Amygdala (tissue), 56 donors: ENCODE measurements at regions not wholly inside any gene's neighbourhood (a gene's known extent, or its start where the extent isn't known, plus 50 kb on each side); places are given as distances from the start of the nearest gene placed in this dataset.

Source experiments
- DNase-seq, 56 donors: peaks; one replicate each; lab custom pipeline; 2025; lab: John Stamatoyannopoulos, UW

DNA sequence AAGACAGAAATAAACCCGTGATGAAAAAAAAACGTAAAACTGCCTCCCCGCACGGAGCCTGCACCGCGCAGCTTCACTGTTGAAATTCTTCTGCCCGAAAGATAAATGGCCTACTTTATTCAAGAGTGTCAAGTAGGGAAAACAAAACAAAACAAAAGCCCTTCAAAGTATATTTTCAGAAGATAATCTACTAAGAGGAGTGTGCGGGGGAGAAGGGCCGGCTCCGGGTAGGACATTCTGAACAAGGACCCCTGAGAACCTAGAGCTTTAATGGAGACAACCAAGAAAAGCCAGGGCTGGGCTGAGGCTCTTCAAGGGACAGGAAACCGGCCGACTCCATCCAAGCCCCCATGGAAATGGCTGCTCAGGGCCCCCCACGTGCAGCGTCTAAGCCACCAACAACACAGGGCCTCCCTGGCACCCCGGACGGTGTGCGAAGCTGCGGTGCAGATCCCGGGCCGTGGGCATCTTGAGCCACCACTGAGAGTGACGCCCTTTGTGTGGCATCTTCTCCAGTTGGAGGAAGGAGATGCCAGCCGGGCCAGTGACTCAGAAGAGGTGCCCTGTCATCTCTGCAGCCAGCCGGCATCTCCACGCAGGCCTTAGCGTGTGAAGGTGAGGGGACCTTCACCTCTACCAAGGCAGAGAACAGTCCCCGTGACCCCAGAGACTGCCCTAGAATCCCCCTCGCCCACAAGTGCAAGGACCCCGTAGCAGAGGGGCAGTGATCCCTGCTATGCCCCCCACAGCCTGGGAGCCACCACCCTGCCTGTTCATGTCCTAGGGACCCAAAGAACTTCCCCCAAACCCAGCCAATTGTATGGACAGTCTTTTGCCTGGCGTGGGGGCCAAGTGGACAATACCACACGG, 250.8 kb downstream of the C16orf95 start:
- no peak for DNase-seq

- DNase-seq = no peak
These were observed 250.1 kb downstream of the C16orf95 start for GRCh38 chr16:87067003-87067556.

GRCh38 chr16:87067836-87068761, 249.1 kb downstream of the C16orf95 start:
- peak in 2 of 56 donors; percentile 0 to 13 for DNase-seq

DNA sequence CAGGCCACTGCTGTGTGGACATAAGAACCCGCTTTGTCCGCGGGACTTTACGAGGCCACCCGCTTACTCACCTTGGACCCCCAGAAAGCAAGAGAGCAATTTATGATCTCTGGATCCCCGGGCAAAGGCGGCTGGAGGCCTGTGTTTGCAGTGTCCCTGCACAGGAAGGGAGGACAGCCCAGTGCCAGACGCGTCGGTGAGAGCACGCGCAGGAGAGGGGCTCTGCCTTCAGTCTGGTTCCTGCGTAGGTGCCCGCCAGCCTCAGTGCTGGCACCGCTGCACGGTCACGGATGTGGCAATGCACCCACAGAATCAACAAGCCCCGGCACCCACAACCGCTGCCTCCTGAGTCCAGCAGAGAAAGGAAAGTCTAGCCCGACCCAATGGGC, 248.4 kb downstream of the C16orf95 start:
- no peak for DNase-seq

- DNase-seq = no peak
These were observed 246.5 kb downstream of the C16orf95 start for GRCh38 chr16:87070657-87071056.

GRCh38 chr16:87072101-87072500, 245.1 kb downstream of the C16orf95 start:
- no peak for DNase-seq

GRCh38 chr16:87074641-87075318, 242.4 kb downstream of the C16orf95 start:
- DNase-seq = no peak

- no peak for DNase-seq
These were observed 241.8 kb downstream of the C16orf95 start for GRCh38 chr16:87075319-87075860.

- DNase-seq = no peak
These were observed 240.8 kb downstream of the C16orf95 start for GRCh38 chr16:87076331-87076949.

GRCh38 chr16:87076950-87077749, 240.0 kb downstream of the C16orf95 start:
- peak in 1 of 56 donors; percentile 26 for DNase-seq

- no peak for DNase-seq
These were observed 239.5 kb downstream of the C16orf95 start for GRCh38 chr16:87077750-87078127.

- no peak for DNase-seq
These were observed 236.5 kb downstream of the C16orf95 start for GRCh38 chr16:87080571-87081167.

DNA sequence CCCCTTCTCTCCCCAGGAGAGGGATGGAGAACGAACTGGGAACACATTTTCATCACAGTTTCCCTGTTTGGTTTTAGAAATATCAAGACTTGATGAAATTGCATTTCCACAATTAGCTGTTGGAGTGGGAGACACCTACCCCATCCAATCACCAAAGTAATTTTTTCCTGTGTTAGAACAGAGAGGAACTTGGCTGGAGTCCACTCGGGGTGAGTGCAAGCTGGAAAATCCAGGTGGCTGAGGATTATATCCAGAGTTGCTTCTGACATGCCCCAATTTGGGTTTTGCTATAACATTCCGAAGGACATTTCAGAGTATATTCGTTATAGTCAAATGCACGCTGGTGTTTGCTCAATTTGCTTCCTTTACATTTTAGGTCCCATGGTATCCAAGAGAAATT, 231.8 kb downstream of the C16orf95 start:
- DNase-seq = no peak

- DNase-seq = no peak
These were observed 231.0 kb downstream of the C16orf95 start for GRCh38 chr16:87086156-87086555.

GRCh38 chr16:87086575-87086974, 230.6 kb downstream of the C16orf95 start:
- no peak for DNase-seq

DNA sequence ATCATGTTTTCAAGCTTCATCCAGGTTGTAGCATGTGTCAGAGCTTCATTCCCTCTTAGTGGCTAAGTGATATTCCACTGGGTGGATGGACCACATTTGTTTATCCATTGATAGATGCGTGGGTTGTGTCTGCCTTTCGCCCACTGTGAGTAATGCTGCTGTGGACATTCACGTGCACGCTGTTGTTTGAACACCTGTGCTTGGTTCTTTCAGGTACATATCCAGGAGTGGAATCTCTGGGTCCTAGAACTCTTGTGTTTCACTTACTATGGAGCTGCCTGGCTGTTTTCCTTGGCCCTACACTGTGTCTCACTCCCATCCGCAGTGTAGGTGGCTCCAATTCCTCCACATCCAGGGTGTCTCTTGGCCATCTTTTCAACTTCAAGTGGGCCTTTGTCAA, 224.2 kb downstream of the C16orf95 start:
- DNase-seq = no peak

DNA sequence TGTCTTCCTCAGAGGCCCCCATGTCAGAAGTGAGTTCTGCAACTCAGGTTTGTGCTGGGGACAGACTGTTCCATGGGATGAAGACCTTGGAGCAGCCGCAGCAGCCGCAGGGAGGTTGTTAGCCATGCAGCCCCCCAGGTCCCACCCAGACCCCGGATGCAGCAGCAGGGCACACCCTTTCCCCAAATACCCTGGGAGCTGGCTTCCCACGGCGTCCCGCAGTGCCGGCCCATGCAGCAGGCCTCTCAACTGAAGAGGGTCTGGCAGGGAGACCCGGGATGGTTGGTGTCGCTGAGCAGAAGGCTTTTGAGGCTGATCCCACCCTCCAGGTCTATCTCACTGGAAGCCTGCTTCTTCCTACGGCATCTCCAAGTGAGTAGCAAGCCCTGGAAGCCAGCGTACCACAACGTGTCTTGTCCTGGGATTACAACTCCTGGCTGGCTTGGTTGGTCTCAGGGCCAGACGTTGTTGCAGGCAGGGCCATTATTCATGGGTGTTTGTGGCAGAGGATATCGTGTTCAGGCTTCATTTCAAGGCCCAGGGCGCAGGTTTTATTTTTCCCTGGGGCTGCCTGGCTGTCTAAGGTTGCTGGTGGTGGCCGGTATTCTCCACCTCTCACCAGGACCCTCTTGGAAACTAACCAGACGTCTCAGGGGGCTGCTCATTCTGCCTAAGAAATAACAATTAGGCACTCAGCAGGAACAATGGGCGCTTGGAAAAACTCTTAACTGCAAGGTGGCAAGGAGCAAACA, 223.2 kb downstream of the C16orf95 start:
- no peak for DNase-seq

DNA sequence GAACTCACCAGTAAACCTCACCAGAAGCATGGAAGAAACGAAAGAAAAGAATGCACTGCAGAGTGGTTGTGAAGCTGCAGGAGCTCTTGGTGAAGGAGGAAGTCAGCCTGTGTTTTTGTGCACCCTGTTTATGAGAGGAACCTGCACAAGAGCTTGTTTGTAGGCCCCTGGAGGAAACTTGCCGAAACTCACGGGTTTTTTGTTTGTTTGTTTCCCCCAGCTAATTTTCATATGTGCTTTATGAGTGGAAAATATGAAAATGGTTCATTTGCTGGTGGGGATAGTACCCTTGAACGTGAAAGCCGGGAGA, 222.7 kb downstream of the C16orf95 start:
- DNase-seq = no peak
